Naive thymus-derived CD4-positive, alpha-beta T cell (primary cell): ENCODE measurements at regions not wholly inside any gene's neighbourhood (a gene's known extent, or its start where the extent isn't known, plus 50 kb on each side); places are given as distances from the start of the nearest gene placed in this dataset.

Experiments used
- ATAC-seq: fragments of 150-1000 bp; cut with Tn5 transposase; 2 replicates; pipeline ENCODE4 v1.10.0; 2021; ENCODE audit warnings: mild to moderate bottlenecking, moderate library complexity
- CTCF ChIA-PET: fragments of 350-600 bp; sonication (Branson Sonifier 250); formaldehyde crosslinking; loops from one replicate; lab custom pipeline; 2021; ENCODE audit warnings: antibody characterized with exemption; lab: Charles Lee
- POLR2A ChIA-PET: fragments of 350-600 bp; sonication (Branson Sonifier 250); formaldehyde crosslinking; loops from one replicate; lab custom pipeline; 2021; ENCODE audit warnings: antibody characterized with exemption, inconsistent platforms; lab: Charles Lee
- DNase-seq, 9 donors: peaks; one replicate each; pipeline versions ENCODE4 v3.0.0 to v3.0.0-alpha.2; 2020 to 2022; ENCODE audit warnings: mixed read lengths in 1 of 9
- H3K27ac ChIP-seq: one replicate; pipeline ENCODE4 v1.7.0; 2013; ENCODE audit warnings: mild to moderate bottlenecking, low read depth, low read length, moderate library complexity
- H3K27me3 ChIP-seq, 2 donors: one replicate each; pipeline ENCODE4 v1.7.0; 2013; ENCODE audit warnings: low read length in 2 of 2, mild to moderate bottlenecking in 2 of 2, moderate library complexity in 2 of 2; ENCODE audit not compliant: control insufficient read depth in 2 of 2, insufficient read depth in 2 of 2
- H3K36me3 ChIP-seq, 3 experiments: 1 replicate in 2 of 3; 2 replicates in 1 of 3; pipeline ENCODE4 v1.7.0; 2013; ENCODE audit warnings: low read length in 3 of 3, mild to moderate bottlenecking in 3 of 3, moderate library complexity in 1 of 3; ENCODE audit not compliant: insufficient read depth in 3 of 3, control insufficient read depth in 2 of 3
- H3K4me1 ChIP-seq, 2 donors: one replicate each; pipeline ENCODE4 v1.7.0; 2013; ENCODE audit warnings: low read length in 2 of 2, mild to moderate bottlenecking in 2 of 2, moderate library complexity in 1 of 2; ENCODE audit not compliant: control insufficient read depth in 2 of 2, insufficient read depth in 2 of 2
- H3K4me3 ChIP-seq: 2 replicates; pipeline ENCODE4 v1.7.0; 2013; ENCODE audit warnings: mild to moderate bottlenecking, low read length
- H3K9me3 ChIP-seq, 3 experiments: 1 replicate in 2 of 3; 2 replicates in 1 of 3; pipeline ENCODE4 v1.7.0; 2013; ENCODE audit warnings: low read length in 3 of 3; ENCODE audit not compliant: control insufficient read depth in 2 of 3
- H3K27ac Mint-ChIP-seq, 9 donors: one replicate each; pipeline ENCODE4 v1.8.0; 2020 to 2022; ENCODE audit warnings: mixed read lengths in 9 of 9, mild to moderate bottlenecking in 8 of 9, moderate library complexity in 5 of 9, inconsistent platforms in 2 of 9
- H3K27me3 Mint-ChIP-seq, 5 donors: one replicate each; pipeline ENCODE4 v1.8.0; 2021 to 2022; ENCODE audit warnings: mixed read lengths in 5 of 5, mild to moderate bottlenecking in 1 of 5
- H3K36me3 Mint-ChIP-seq, 5 donors: one replicate each; pipeline ENCODE4 v1.8.0; 2020 to 2022; ENCODE audit warnings: mixed read lengths in 5 of 5, mild to moderate bottlenecking in 3 of 5, inconsistent platforms in 1 of 5
- H3K4me1 Mint-ChIP-seq, 7 donors: one replicate each; pipeline ENCODE4 v1.8.0; 2020 to 2022; ENCODE audit warnings: mixed read lengths in 7 of 7, mild to moderate bottlenecking in 3 of 7, inconsistent platforms in 1 of 7
- H3K4me3 Mint-ChIP-seq, 10 donors: one replicate each; pipeline ENCODE4 v1.8.0; 2020 to 2022; ENCODE audit warnings: mild to moderate bottlenecking in 10 of 10, mixed read lengths in 10 of 10, moderate library complexity in 6 of 10, inconsistent platforms in 2 of 10
- H3K9me3 Mint-ChIP-seq, 11 donors: one replicate each; pipeline ENCODE4 v1.8.0; 2020 to 2022; ENCODE audit warnings: mixed read lengths in 11 of 11, mild to moderate bottlenecking in 4 of 11, inconsistent platforms in 1 of 11, moderate library complexity in 1 of 11
- intact Hi-C, 2 donors: fragments of 100-400 bp; cut with micrococcal nuclease; formaldehyde crosslinking; loops; one replicate each; pipeline ENCODE4 v1.15.1; 2023

DNA sequence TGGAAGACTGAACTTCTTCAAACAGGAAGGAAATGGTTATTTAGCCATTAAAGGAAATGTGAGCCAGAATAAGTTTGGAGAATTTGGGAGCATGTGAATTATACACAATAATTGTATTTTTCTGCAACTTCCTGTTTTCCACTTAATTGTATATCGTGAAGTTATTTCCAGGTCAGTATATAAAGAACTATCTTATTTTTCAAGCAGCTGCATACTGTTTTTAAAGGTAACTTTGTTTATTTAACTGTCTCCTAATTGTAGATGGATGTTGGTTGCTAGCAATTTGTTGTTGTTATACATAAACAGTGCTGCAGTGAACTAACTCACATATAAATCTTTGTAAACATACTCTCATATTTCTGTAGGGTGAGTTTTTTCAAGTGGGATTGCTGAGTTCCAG lies 180.3 kb downstream of the HLX start:
- Mint-ChIP-seq H3K27ac (no peak overlapping the region), H3K9me3 (peaks cover 0 to 7% (median 0%) of the 10 kb centered on the region in 11 donors), H3K4me1 (no peaks in the 10 kb centered on the region), H3K4me3 (no peak overlapping the region), H3K36me3 (no peaks in the 10 kb centered on the region), H3K27me3 (peaks cover 0 to 11% (median 4%) of the 10 kb centered on the region in 5 donors)
- no peaks in the 10 kb centered on the region for H3K9me3 ChIP-seq
- ChIA-PET CTCF (no interaction called here), POLR2A (no interaction called here)
- H3K36me3 ChIP-seq = no peaks in the 10 kb centered on the region
- no peaks in the 10 kb centered on the region for H3K4me1 ChIP-seq
- no peak overlapping the region for H3K27ac ChIP-seq
- H3K27me3 ChIP-seq = no peaks in the 10 kb centered on the region
- no peak overlapping the region for H3K4me3 ChIP-seq
- ATAC-seq = no peak
- no peak for DNase-seq
- intact Hi-C loops = no loop called here

DNA sequence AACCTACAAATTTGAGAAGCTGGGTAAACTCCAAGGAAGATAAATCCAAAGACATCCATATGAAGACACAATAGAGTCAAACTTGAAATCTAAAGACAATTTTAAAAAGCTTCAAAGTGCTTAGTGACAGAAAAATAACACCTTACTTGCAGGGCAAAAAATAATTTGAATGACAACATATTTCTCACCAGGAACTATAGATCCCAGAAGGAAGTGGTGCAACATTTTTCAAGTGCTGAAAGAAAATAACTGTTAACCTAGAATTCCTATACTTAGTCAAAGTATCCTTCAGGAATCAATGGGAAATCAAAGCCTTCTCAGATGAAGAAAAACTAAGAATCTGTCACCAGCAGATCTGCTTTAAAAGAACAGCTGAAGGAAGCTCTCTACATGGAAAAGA lies 184.4 kb downstream of the HLX start:
- Mint-ChIP-seq H3K4me1 (no peaks in the 10 kb centered on the region), H3K4me3 (no peak overlapping the region), H3K27ac (no peak overlapping the region), H3K36me3 (no peaks in the 10 kb centered on the region), H3K27me3 (peaks cover 0 to 11% (median under 1%) of the 10 kb centered on the region in 5 donors), H3K9me3 (peaks cover 0 to 7% (median 0%) of the 10 kb centered on the region in 11 donors)
- POLR2A ChIA-PET = no interaction called here
- ATAC-seq = no peak
- no peak overlapping the region for H3K27ac ChIP-seq
- no peaks in the 10 kb centered on the region for H3K4me1 ChIP-seq
- no peak for DNase-seq
- CTCF ChIA-PET = no interaction called here
- no peak overlapping the region for H3K4me3 ChIP-seq
- no peaks in the 10 kb centered on the region for H3K9me3 ChIP-seq
- H3K27me3 ChIP-seq = no peaks in the 10 kb centered on the region
- intact Hi-C loops = no loop called here
- H3K36me3 ChIP-seq = no peaks in the 10 kb centered on the region

DNA sequence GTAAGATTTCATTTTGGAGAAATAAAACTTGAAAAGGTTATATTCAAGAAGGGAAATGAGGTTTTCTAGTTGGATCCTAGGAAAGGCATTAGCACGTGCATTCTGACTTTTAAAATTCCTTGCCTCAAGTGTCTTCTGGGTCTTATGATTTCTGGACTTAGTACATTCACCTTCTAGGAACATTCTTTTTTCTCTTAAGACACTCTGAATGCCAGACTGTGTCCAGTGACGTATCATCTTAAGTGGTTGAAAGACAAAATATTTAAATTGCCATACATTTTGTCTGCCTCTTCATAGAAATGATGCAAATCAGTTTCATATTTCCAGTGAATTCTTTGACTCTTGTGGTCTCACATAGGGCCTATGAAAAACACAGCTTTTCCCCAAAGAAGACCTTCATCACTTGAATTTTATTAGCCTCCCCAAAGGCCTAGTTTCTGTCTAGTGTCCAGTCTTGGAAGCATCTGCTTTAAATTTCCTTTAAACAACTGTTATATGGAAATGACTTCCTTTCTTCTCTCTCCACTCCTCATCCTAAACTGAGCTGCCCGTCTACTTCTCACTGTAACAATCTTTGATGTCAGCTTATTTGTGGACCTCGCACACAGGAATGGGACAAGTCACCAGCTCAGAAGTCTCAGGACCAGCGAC lies 187.2 kb downstream of the HLX start:
- H3K4me1 Mint-ChIP-seq = peaks cover 0 to 3% (median 0%) of the 10 kb centered on the region in 7 donors
- no peaks in the 10 kb centered on the region for H3K36me3 Mint-ChIP-seq
- peak overlapping the region in 1 of 9 donors; percentile 8 for H3K27ac Mint-ChIP-seq
- H3K9me3 ChIP-seq = no peaks in the 10 kb centered on the region
- no peak overlapping the region for H3K4me3 Mint-ChIP-seq
- H3K4me3 ChIP-seq = no peak overlapping the region
- peaks cover 0 to 11% (median 0%) of the 10 kb centered on the region in 5 donors for H3K27me3 Mint-ChIP-seq
- H3K27me3 ChIP-seq = no peaks in the 10 kb centered on the region
- no peak for ATAC-seq
- DNase-seq = no peak
- ChIA-PET POLR2A (no interaction called here), CTCF (no interaction called here)
- no peaks in the 10 kb centered on the region for H3K36me3 ChIP-seq
- no peak overlapping the region for H3K27ac ChIP-seq
- intact Hi-C loops = no loop called here
- peaks cover 0 to 7% (median 0%) of the 10 kb centered on the region in 11 donors for H3K9me3 Mint-ChIP-seq
- H3K4me1 ChIP-seq = no peaks in the 10 kb centered on the region

DNA sequence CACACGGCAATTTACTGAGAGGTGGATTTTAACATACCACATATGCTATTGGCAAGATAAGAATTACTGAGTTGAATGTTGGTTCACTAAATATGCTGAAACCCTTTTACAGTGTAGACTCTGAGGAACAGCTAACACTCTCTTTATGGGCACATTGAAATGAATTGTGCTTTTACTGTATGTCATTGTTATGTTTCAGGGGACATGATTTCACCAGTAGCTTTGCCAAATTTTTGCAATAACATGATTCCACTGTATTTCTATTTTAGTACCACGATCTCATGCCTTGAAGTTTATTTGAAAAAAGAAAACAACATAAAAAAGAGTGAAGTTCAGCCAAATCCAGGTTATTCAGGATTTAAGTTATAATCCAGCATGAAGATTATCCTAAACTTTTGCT lies 188.5 kb downstream of the HLX start:
- DNase-seq (no peak), ATAC-seq (no peak)
- Histone ChIP-seq H3K36me3 (no peaks in the 10 kb centered on the region), H3K27ac (no peak overlapping the region), H3K27me3 (no peaks in the 10 kb centered on the region), H3K4me3 (no peak overlapping the region), H3K4me1 (no peaks in the 10 kb centered on the region), H3K9me3 (no peaks in the 10 kb centered on the region)
- intact Hi-C loops = no loop called here
- ChIA-PET POLR2A (no interaction called here), CTCF (no interaction called here)
- Mint-ChIP-seq H3K9me3 (peaks cover 0 to 7% (median 0%) of the 10 kb centered on the region in 11 donors), H3K4me1 (peaks cover 0 to 3% (median 0%) of the 10 kb centered on the region in 7 donors), H3K36me3 (no peaks in the 10 kb centered on the region), H3K4me3 (no peak overlapping the region), H3K27me3 (peaks cover 0 to 10% (median 0%) of the 10 kb centered on the region in 5 donors), H3K27ac (no peak overlapping the region)

DNA sequence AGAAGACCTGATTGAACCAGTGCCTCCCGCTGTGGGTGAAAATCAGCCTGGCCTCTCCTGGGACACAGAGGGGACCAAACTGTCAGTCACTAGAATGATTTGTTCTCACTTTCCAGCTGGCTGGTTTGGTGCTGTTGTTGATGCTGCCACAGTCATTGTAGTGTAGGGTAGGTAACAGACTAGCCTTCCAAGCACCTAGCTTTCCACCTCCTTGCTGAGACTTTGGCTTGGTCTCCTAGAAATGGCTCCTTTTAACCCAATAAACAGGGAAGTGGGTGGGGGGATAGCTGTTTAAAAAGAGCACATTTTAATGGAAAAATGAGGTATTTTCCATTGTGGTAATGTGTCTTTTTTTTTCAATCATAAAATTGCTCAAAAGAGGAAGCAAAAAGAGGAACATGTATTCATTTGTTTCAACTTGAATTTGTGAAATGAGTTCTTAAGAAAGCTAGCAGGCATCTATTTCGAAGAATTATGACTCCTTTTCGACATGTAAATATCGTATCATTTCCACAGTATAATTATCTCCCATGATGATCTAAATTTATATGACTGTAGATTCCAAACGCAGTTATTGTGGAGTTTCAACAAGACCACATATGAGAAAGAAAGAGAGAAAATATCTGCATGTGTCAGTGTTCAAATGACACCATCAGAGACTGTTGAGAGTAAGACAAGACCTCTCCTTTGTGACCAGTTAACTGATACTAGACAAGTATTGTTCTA lies 190.1 kb downstream of the HLX start:
- H3K36me3 Mint-ChIP-seq = no peaks in the 10 kb centered on the region
- H3K27ac ChIP-seq = no peak overlapping the region
- peaks cover 0 to 2% (median 0%) of the 10 kb centered on the region in 11 donors for H3K9me3 Mint-ChIP-seq
- ATAC-seq (peak; percentile 63), DNase-seq (no peak)
- H3K9me3 ChIP-seq = no peaks in the 10 kb centered on the region
- no peaks in the 10 kb centered on the region for H3K4me1 ChIP-seq
- no peak overlapping the region for H3K27ac Mint-ChIP-seq
- no peaks in the 10 kb centered on the region for H3K36me3 ChIP-seq
- H3K27me3 ChIP-seq = no peaks in the 10 kb centered on the region
- intact Hi-C loops = no loop called here
- no peak overlapping the region for H3K4me3 Mint-ChIP-seq
- ChIA-PET POLR2A (no interaction called here), CTCF (no interaction called here)
- peaks cover 0 to 3% (median 0%) of the 10 kb centered on the region in 7 donors for H3K4me1 Mint-ChIP-seq
- no peak overlapping the region for H3K4me3 ChIP-seq
- H3K27me3 Mint-ChIP-seq = peaks cover 0 to 4% (median 0%) of the 10 kb centered on the region in 5 donors

DNA sequence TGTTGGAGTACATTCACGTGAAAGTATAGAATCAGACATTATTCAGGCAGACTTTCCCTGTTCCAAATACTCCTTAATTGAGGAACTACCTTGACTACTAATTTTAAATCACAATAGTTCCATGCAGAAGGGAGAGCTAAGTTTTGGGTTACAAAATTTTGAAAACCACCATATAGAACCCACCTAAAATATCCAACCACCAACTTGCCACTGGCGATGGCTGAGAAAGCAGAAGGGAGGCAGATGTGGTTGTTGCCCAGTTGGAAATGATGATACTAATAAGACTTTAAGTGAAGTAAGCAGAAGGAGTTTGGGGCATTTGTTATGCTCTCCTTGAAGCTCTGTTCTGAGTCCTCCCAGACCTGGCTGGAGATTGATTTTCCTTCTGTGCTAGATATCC lies 190.7 kb downstream of the HLX start:
- H3K4me3 Mint-ChIP-seq = no peak overlapping the region
- no peaks in the 10 kb centered on the region for H3K27me3 ChIP-seq
- no peaks in the 10 kb centered on the region for H3K9me3 ChIP-seq
- no peaks in the 10 kb centered on the region for H3K36me3 ChIP-seq
- CTCF ChIA-PET = no interaction called here
- ATAC-seq = no peak
- peaks cover 0 to 2% (median 0%) of the 10 kb centered on the region in 11 donors for H3K9me3 Mint-ChIP-seq
- no peak overlapping the region for H3K27ac Mint-ChIP-seq
- H3K36me3 Mint-ChIP-seq = no peaks in the 10 kb centered on the region
- intact Hi-C loops = no loop called here
- DNase-seq = no peak
- H3K4me3 ChIP-seq = no peak overlapping the region
- POLR2A ChIA-PET = no interaction called here
- no peak overlapping the region for H3K27ac ChIP-seq
- H3K4me1 Mint-ChIP-seq = peaks cover 0 to 6% (median 0%) of the 10 kb centered on the region in 7 donors
- H3K27me3 Mint-ChIP-seq = peaks cover 0 to 4% (median 0%) of the 10 kb centered on the region in 5 donors
- no peaks in the 10 kb centered on the region for H3K4me1 ChIP-seq

DNA sequence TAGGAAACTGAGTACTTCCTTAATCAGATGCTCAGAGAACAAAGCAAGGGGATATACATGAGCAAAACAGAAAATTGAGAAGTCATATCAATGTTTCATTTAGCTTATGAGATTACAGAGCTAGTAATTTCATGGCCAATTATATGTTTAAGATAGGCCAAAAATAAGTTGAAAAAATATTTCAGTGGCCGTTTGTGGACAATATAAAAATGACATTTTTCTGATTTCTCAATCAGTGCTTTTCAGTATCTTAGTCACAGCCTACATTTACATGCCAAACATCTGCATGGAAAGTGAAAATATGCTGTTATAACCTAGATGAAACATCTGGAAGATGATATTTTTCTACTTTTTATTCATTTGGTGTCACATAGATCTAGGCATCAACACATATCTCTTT lies 192.5 kb downstream of the HLX start:
- peaks cover 0 to 4% (median 0%) of the 10 kb centered on the region in 5 donors for H3K27me3 Mint-ChIP-seq
- ATAC-seq (no peak), DNase-seq (no peak)
- Histone ChIP-seq H3K4me3 (no peak overlapping the region), H3K4me1 (no peaks in the 10 kb centered on the region), H3K27ac (no peak overlapping the region), H3K9me3 (no peaks in the 10 kb centered on the region), H3K36me3 (no peaks in the 10 kb centered on the region), H3K27me3 (no peaks in the 10 kb centered on the region)
- intact Hi-C loops = no loop called here
- peaks cover 0 to 6% (median 0%) of the 10 kb centered on the region in 7 donors for H3K4me1 Mint-ChIP-seq
- ChIA-PET CTCF (no interaction called here), POLR2A (no interaction called here)
- peaks cover 0 to 2% (median 0%) of the 10 kb centered on the region in 11 donors for H3K9me3 Mint-ChIP-seq
- H3K4me3 Mint-ChIP-seq = no peak overlapping the region
- no peaks in the 10 kb centered on the region for H3K36me3 Mint-ChIP-seq
- H3K27ac Mint-ChIP-seq = no peak overlapping the region
